ENCODE measurements at regions not wholly inside any gene's neighbourhood (a gene's known extent, or its start where the extent isn't known, plus 50 kb on each side); places are given as distances from the start of the nearest gene placed in this dataset.

- no peak for TF ChIP-seq CTCF (IDR thresholded peaks at IDR 0.05)
- TF ChIP-seq POLR2AphosphoS5 (IDR thresholded peaks at IDR 0.05): no peak
These were observed 662.1 kb upstream of the MEF2C start for GRCh38 chr5:89545076-89545475.
